WTC11 (cell line): ENCODE measurements at regions not wholly inside any gene's neighbourhood (a gene's known extent, or its start where the extent isn't known, plus 50 kb on each side); places are given as distances from the start of the nearest gene placed in this dataset.
"Not testable (repeated sequence)": the region's sequence is repeated elsewhere in the genome, so short reads cannot be mapped to it uniquely, and the experiment has no call there.

Experiments
- ATAC-seq: fragments of 200-7000 bp; cut with Tn5 transposase; 2 replicates; pipeline ENCODE4 v1.10.0; 2021; ENCODE audit warnings: mild to moderate bottlenecking, moderate library complexity
- CTCF ChIA-PET: fragments of 300-600 bp; sonication (Branson Sonifier 250); formaldehyde crosslinking; loops from one replicate; lab custom pipeline; 2021; ENCODE audit warnings: antibody characterized with exemption; lab: Charles Lee
- POLR2A ChIA-PET: fragments of 350-600 bp; sonication (Branson Sonifier 250); formaldehyde crosslinking; loops from one replicate; lab custom pipeline; 2021; ENCODE audit warnings: antibody characterized with exemption; lab: Charles Lee
- DNase-seq: peaks from one replicate; pipeline ENCODE4 v3.0.0; 2021; ENCODE audit warnings: low spot score
- H3K27ac Mint-ChIP-seq: 2 replicates; pipeline ENCODE4 v1.8.0; 2021; ENCODE audit warnings: mixed read lengths
- H3K27me3 Mint-ChIP-seq: 2 replicates; pipeline ENCODE4 v1.8.0; 2021; ENCODE audit warnings: low read depth, mild to moderate bottlenecking, moderate library complexity, mixed read lengths
- H3K36me3 Mint-ChIP-seq: 2 replicates; pipeline ENCODE4 v1.8.0; 2021; ENCODE audit warnings: mixed read lengths
- H3K4me1 Mint-ChIP-seq: 2 replicates; pipeline ENCODE4 v1.8.0; 2022; ENCODE audit warnings: mixed read lengths
- H3K4me3 Mint-ChIP-seq: 2 replicates; pipeline ENCODE4 v1.8.0; 2021; ENCODE audit warnings: mild to moderate bottlenecking, moderate library complexity, mixed read lengths
- H3K9me3 Mint-ChIP-seq: 2 replicates; pipeline ENCODE4 v1.8.0; 2021; ENCODE audit warnings: mixed read lengths
- AR ChIP-seq: fragments of 250-450 bp; sonication (Bioruptor Pico); IDR thresholded peaks from 2 replicates; pipeline ENCODE4 v1.9.0; 2021; ENCODE audit warnings: mild to moderate bottlenecking
- ATF3 ChIP-seq: sonication (generic); formaldehyde crosslinking; conservative IDR thresholded peaks from 2 replicates; pipeline ENCODE4 v1.8.1; 2022; ENCODE audit warnings: mild to moderate bottlenecking, missing genetic modification reagents
- CTCF ChIP-seq: fragments of 200-600 bp; IDR thresholded peaks from 2 replicates; pipeline ENCODE4 v1.8.0; 2022; ENCODE audit warnings: antibody characterized with exemption
- FOXP4 ChIP-seq: sonication (generic); formaldehyde crosslinking; IDR thresholded peaks from 2 replicates; pipeline ENCODE4 v1.8.0; 2022; ENCODE audit warnings: mild to moderate bottlenecking, missing genetic modification reagents
- IRF1 ChIP-seq: sonication (generic); formaldehyde crosslinking; IDR thresholded peaks from 2 replicates; pipeline ENCODE4 v1.8.0; 2023; ENCODE audit warnings: missing genetic modification reagents
- KAT7 ChIP-seq: sonication (generic); formaldehyde crosslinking; IDR thresholded peaks from 2 replicates; pipeline ENCODE4 v1.8.1; 2023; ENCODE audit warnings: missing genetic modification reagents, mild to moderate bottlenecking, borderline replicate concordance
- MLX ChIP-seq: sonication (generic); formaldehyde crosslinking; IDR thresholded peaks from 2 replicates; pipeline ENCODE4 v1.8.1; 2023; ENCODE audit warnings: mild to moderate bottlenecking, missing genetic modification reagents, moderate library complexity
- MXD4 ChIP-seq: fragments of 250-450 bp; sonication (Bioruptor Pico); IDR thresholded peaks from 2 replicates; pipeline ENCODE4 v1.8.0; 2021; ENCODE audit warnings: mild to moderate bottlenecking, moderate library complexity, borderline replicate concordance
- ZMAT4 ChIP-seq: fragments of 250-450 bp; sonication (Bioruptor Pico); IDR thresholded peaks from 2 replicates; pipeline ENCODE4 v1.9.0; 2021; ENCODE audit warnings: mild to moderate bottlenecking
- ZNF317 ChIP-seq: sonication (generic); formaldehyde crosslinking; IDR thresholded peaks from 2 replicates; pipeline ENCODE4 v1.8.1; 2023; ENCODE audit warnings: low read depth, mild to moderate bottlenecking, moderate library complexity, missing genetic modification reagents, borderline replicate concordance

GRCh38 chr7:26087321-26088091, 64.5 kb upstream of the NFE2L3 start:
- H3K36me3 Mint-ChIP-seq, result no peaks in the 10 kb centered on the region
- TF ChIP-seq KAT7 (CRISPR knock-in tag), result no peak
- TF ChIP-seq ATF3 (CRISPR knock-in tag), result no peak
- no peak for TF ChIP-seq AR
- TF ChIP-seq MXD4, result no peak
- TF ChIP-seq MLX (CRISPR knock-in tag), result no peak
- no peak for TF ChIP-seq ZMAT4
- TF ChIP-seq ZNF317 (CRISPR knock-in tag), result no peak
- TF ChIP-seq, all 79 proteins: peak for 0
- Mint-ChIP-seq H3K4me1 (peaks cover 40% of the 10 kb centered on the region), H3K9me3 (no peaks in the 10 kb centered on the region), H3K27ac (no peak overlapping the region), H3K27me3 (no peaks in the 10 kb centered on the region), H3K4me3 (no peak overlapping the region)
- DNase-seq, result no peak
- POLR2A ChIA-PET, result no interaction called here
- ATAC-seq, result no peak
- CTCF ChIA-PET, result interaction anchor here (6.1 kb wide), 1 partner anchor 7 kb away, joined by 52 read pairs; no protein-coding TSS in a partner anchor

- H3K4me3 Mint-ChIP-seq, H3K27me3 Mint-ChIP-seq, H3K27ac Mint-ChIP-seq, POLR2A ChIA-PET, DNase-seq, H3K36me3 Mint-ChIP-seq, H3K9me3 Mint-ChIP-seq, ATAC-seq: not testable (repeated sequence)
- CTCF ChIA-PET, result interaction anchor here (0.6 to 6.1 kb wide), 10 partner anchors 8 to 197 kb away, joined by 3 to 52 read pairs (median 9); no protein-coding TSS in a partner anchor
- peaks cover 25% of the 10 kb centered on the region for H3K4me1 Mint-ChIP-seq
These were observed 62.5 kb upstream of the NFE2L3 start for GRCh38 chr7:26089469-26089868.

- ATAC-seq (peak; percentile 78), DNase-seq (no peak)
- CTCF ChIA-PET, result interaction anchor here (0.6 to 6.1 kb wide), 28 partner anchors 10 to 1070 kb away, joined by 3 to 52 read pairs (median 4); partner anchors contain the start of gene NFE2L3
- POLR2A ChIA-PET, result interaction anchor here (1.5 kb wide), 1 partner anchor 97 kb away, joined by 3 read pairs; no protein-coding TSS in a partner anchor
- Mint-ChIP-seq H3K27ac (peak overlapping the region; percentile 91), H3K9me3 (no peaks in the 10 kb centered on the region), H3K27me3 (no peaks in the 10 kb centered on the region), H3K36me3 (no peaks in the 10 kb centered on the region), H3K4me1 (peaks cover 21% of the 10 kb centered on the region), H3K4me3 (peak overlapping the region; percentile 52)
- TF ChIP-seq CTCF (peak; percentile 26; the same call in 1 of the 2 replicates), FOXP4 (CRISPR knock-in tag) (no peak), IRF1 (CRISPR knock-in tag) (no peak)
These were observed 61.0 kb upstream of the NFE2L3 start for GRCh38 chr7:26090927-26091519.
